ENCODE measurements at regions not wholly inside any gene's neighbourhood (a gene's known extent, or its start where the extent isn't known, plus 50 kb on each side); places are given as distances from the start of the nearest gene placed in this dataset.

DNA sequence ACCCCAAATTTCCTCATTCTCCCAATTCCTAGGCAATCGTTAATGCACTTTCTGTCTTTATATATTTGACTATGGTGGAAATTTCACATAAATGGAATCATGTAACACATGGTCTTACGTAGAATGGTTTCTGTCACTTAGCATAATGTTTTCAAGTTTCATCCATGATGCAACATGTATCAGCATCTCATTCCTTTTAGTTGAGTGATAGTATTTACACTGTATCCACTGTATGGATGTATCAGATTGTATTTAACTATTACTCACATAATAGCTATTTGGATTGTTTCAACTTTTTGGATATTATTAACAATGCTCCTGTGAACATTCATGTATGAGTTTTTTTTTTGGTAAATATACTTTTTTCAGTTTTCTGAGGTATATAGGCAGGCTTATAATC, 982.3 kb upstream of the DDX18 start:
- TF ChIP-seq, protein P1, sequence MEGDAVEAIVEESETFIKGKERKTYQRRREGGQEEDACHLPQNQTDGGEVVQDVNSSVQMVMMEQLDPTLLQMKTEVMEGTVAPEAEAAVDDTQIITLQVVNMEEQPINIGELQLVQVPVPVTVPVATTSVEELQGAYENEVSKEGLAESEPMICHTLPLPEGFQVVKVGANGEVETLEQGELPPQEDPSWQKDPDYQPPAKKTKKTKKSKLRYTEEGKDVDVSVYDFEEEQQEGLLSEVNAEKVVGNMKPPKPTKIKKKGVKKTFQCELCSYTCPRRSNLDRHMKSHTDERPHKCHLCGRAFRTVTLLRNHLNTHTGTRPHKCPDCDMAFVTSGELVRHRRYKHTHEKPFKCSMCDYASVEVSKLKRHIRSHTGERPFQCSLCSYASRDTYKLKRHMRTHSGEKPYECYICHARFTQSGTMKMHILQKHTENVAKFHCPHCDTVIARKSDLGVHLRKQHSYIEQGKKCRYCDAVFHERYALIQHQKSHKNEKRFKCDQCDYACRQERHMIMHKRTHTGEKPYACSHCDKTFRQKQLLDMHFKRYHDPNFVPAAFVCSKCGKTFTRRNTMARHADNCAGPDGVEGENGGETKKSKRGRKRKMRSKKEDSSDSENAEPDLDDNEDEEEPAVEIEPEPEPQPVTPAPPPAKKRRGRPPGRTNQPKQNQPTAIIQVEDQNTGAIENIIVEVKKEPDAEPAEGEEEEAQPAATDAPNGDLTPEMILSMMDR (IDR thresholded peaks at IDR 0.05; ENCODE audit: low read length) = no peak
- TF ChIP-seq EZH2 (IDR thresholded peaks at IDR 0.05; ENCODE audit: borderline replicate concordance, low read length) = no peak
